ENCODE measurements at regions not wholly inside any gene's neighbourhood (a gene's known extent, or its start where the extent isn't known, plus 50 kb on each side); places are given as distances from the start of the nearest gene placed in this dataset.
"Not testable (repeated sequence)": the region's sequence is repeated elsewhere in the genome, so short reads cannot be mapped to it uniquely, and the experiment has no call there.

DNA sequence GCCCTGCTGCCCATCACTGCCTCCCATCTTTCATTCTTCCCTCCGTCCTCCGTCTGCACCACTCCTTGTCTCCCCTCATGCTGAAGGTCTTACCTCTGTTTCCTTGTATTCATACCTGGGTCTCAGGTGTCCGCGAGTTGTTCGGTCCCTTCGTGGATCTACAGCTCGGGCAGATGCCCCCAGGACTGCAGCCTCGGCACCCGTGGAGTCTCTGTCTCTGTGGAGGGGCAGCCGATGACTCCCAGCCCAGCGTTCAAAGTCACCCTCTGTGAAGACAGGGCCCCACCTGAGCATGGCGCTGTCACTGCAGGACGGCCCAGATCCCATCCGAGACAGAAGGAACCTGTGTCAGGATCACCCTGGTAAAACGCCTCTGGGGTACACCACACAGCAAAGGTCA is 480.0 kb upstream of the SALL3 start:
- DNase-seq (ENCODE audit: low read depth) = no peak
- TF ChIP-seq, protein P1, sequence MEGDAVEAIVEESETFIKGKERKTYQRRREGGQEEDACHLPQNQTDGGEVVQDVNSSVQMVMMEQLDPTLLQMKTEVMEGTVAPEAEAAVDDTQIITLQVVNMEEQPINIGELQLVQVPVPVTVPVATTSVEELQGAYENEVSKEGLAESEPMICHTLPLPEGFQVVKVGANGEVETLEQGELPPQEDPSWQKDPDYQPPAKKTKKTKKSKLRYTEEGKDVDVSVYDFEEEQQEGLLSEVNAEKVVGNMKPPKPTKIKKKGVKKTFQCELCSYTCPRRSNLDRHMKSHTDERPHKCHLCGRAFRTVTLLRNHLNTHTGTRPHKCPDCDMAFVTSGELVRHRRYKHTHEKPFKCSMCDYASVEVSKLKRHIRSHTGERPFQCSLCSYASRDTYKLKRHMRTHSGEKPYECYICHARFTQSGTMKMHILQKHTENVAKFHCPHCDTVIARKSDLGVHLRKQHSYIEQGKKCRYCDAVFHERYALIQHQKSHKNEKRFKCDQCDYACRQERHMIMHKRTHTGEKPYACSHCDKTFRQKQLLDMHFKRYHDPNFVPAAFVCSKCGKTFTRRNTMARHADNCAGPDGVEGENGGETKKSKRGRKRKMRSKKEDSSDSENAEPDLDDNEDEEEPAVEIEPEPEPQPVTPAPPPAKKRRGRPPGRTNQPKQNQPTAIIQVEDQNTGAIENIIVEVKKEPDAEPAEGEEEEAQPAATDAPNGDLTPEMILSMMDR (IDR thresholded peaks at IDR 0.05; ENCODE audit: insufficient read depth, low read length) = no peak
- H3K4me3 ChIP-seq (ENCODE audit: low read depth, low read length) = no peak overlapping the region

- TF ChIP-seq, protein P1 (IDR thresholded peaks at IDR 0.05; ENCODE audit: insufficient read depth, low read length) = no peak
- DNase-seq (ENCODE audit: low read depth) = no peak
- no peak overlapping the region for H3K4me3 ChIP-seq (ENCODE audit: low read depth, low read length)
These were observed 478.4 kb upstream of the SALL3 start for GRCh38 chr18:78501251-78501650.

GRCh38 chr18:78503129-78503528 is 476.5 kb upstream of the SALL3 start:
- DNase-seq (ENCODE audit: low read depth) = no peak
- TF ChIP-seq, protein P1 (IDR thresholded peaks at IDR 0.05; ENCODE audit: insufficient read depth, low read length) = no peak
- no peak overlapping the region for H3K4me3 ChIP-seq (ENCODE audit: low read depth, low read length)

- TF ChIP-seq, protein P1 (IDR thresholded peaks at IDR 0.05; ENCODE audit: insufficient read depth, low read length) = no peak
- H3K4me3 ChIP-seq (ENCODE audit: low read depth, low read length) = no peak overlapping the region
- no peak for DNase-seq (ENCODE audit: low read depth)
These were observed 473.7 kb upstream of the SALL3 start for GRCh38 chr18:78505851-78506461.

GRCh38 chr18:78507217-78507616 is 472.4 kb upstream of the SALL3 start:
- TF ChIP-seq, protein P1 (IDR thresholded peaks at IDR 0.05; ENCODE audit: insufficient read depth, low read length) = no peak
- no peak overlapping the region for H3K4me3 ChIP-seq (ENCODE audit: low read depth, low read length)
- DNase-seq (ENCODE audit: low read depth) = no peak

DNA sequence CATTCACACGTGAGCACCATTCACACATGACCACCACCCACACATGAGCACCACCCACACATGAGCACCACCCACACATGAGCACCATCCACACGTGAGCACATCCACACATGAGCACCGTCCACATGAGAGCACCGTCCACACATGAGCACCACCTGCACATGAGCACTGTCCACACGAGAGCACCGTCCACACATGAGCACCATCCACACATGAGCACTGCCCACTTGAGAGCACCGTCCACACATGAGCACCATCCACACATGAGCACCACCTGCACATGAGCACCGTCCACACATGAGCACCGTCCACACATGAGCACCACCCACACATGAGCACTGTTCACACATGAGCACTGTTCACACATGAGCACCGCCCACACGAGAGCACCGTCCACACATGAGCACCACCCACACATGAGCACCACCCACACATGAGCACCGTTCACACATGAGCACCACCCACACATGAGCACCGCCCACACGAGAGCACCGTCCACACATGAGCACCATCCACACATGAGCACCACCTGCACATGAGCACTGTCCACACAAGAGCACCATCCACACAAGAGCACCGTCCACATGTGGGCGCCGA is 471.3 kb upstream of the SALL3 start:
- DNase-seq (ENCODE audit: low read depth); H3K4me3 ChIP-seq (ENCODE audit: low read depth, low read length): not testable (repeated sequence)

- no peak for DNase-seq (ENCODE audit: low read depth)
- TF ChIP-seq, protein P1 (IDR thresholded peaks at IDR 0.05; ENCODE audit: insufficient read depth, low read length) = no peak
- H3K4me3 ChIP-seq (ENCODE audit: low read depth, low read length) = no peak overlapping the region
These were observed 469.5 kb upstream of the SALL3 start for GRCh38 chr18:78510091-78510490.

All from fibroblast of the aortic adventitia (primary cell).